ENCODE measurements at regions not wholly inside any gene's neighbourhood (a gene's known extent, or its start where the extent isn't known, plus 50 kb on each side); places are given as distances from the start of the nearest gene placed in this dataset.

DNA sequence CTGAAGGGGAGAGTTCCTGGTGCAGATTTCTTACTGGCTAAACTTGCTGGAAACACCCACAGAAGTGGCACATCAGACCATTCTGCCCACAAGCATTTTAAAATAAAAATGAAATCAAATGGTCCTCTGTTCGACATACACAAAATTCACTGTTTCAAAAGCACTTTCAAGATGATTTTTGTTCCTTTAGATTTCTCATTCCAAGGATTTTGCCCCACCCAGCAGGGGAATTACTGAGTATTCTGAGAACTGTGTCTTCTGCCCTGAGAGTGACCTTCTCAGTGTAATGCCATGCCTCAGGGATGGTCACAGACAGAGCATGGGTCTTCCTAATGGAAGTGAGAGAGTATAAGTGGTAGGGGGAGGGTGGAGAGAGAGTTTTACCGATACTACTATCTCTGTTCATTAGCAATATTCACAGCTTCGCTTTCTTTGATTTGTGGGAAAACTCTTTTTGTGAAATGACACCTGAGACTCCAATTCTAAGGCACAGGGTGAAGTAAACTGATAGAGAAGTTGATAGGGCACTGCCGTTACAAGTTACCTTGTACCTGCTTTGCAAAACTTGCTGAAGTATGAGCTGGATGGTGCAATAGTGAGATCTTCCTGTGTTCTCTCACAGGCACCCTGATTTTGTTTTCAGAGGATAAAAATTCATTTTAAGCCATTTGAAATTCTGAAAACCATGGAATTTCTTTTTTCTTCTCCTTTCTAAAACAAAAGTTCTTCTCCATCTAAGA lies 95.8 kb upstream of the CD180 start:
- no peaks in the 10 kb centered on the region for H4K20me1 ChIP-seq (ENCODE audit: control insufficient read depth, insufficient read depth, low read length, poor library complexity, severe bottlenecking)
- Mint-ChIP-seq H3K27ac (no peak overlapping the region), H3K27me3 (peaks cover 5% of the 10 kb centered on the region), H3K4me3 (no peak overlapping the region), H3K4me1 (peaks cover 6% of the 10 kb centered on the region), H3K9me3 (ENCODE audit: insufficient read depth) (no peaks in the 10 kb centered on the region)
- POLR2A ChIA-PET: no interaction called here
- CTCF ChIA-PET: no interaction called here
- no peak overlapping the region for H3K9ac ChIP-seq (ENCODE audit: low read length)
- TF ChIP-seq, protein P1, sequence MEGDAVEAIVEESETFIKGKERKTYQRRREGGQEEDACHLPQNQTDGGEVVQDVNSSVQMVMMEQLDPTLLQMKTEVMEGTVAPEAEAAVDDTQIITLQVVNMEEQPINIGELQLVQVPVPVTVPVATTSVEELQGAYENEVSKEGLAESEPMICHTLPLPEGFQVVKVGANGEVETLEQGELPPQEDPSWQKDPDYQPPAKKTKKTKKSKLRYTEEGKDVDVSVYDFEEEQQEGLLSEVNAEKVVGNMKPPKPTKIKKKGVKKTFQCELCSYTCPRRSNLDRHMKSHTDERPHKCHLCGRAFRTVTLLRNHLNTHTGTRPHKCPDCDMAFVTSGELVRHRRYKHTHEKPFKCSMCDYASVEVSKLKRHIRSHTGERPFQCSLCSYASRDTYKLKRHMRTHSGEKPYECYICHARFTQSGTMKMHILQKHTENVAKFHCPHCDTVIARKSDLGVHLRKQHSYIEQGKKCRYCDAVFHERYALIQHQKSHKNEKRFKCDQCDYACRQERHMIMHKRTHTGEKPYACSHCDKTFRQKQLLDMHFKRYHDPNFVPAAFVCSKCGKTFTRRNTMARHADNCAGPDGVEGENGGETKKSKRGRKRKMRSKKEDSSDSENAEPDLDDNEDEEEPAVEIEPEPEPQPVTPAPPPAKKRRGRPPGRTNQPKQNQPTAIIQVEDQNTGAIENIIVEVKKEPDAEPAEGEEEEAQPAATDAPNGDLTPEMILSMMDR (IDR thresholded peaks at IDR 0.05): no peak
- no peak for TF ChIP-seq EZH2 (IDR thresholded peaks at IDR 0.05; ENCODE audit: borderline replicate concordance, insufficient read depth, low read depth, low read length, poor library complexity, severe bottlenecking)
- no peaks in the 10 kb centered on the region for H3K79me2 ChIP-seq (ENCODE audit: control insufficient read depth, insufficient read depth, low read length)
- DNase-seq (no peak), ATAC-seq (ENCODE audit: low read depth) (no peak)
- no peak overlapping the region for H3K4me3 ChIP-seq (ENCODE audit: control extremely low read depth in 1 of 5, extremely low read depth in 1 of 5, insufficient read depth in 1 of 5, low read depth in 2 of 5, low read length in 4 of 5)
- H2AFZ ChIP-seq (ENCODE audit: insufficient read depth, low read depth, low read length, poor library complexity, severe bottlenecking): no peak overlapping the region
- no peaks in the 10 kb centered on the region for H3K36me3 ChIP-seq (replicated peaks in 1 of 2; ENCODE audit: control extremely low read depth in 1 of 2, control insufficient read depth in 1 of 2, extremely low read depth in 1 of 2, insufficient read depth in 2 of 2, low read length in 1 of 2)
- H3K4me2 ChIP-seq (replicated peaks; ENCODE audit: low read depth, low read length, poor library complexity, severe bottlenecking): no peak overlapping the region
- no peak overlapping the region for H3K27ac ChIP-seq (ENCODE audit: low read length in 2 of 2)
- H3K27me3 ChIP-seq (replicated peaks in 1 of 4; ENCODE audit: control extremely low read depth in 1 of 4, control insufficient read depth in 3 of 4, insufficient read depth in 4 of 4, low read length in 3 of 4): no peaks in the 10 kb centered on the region
- H3K4me1 ChIP-seq (ENCODE audit: control insufficient read depth in 2 of 2, insufficient read depth in 2 of 2, low read length in 2 of 2): peaks cover 0 to 5% of the 10 kb centered on the region in 2 donors
- WGBS (ENCODE audit: insufficient coverage): 86% methylated on average over 1 of the region's 4 CpGs
- intact Hi-C loops (cut with micrococcal nuclease): no loop called here
- H3K9me3 ChIP-seq (ENCODE audit: control extremely low read depth in 1 of 3, control insufficient read depth in 2 of 3, insufficient read depth in 1 of 3, low read length in 2 of 3): no peaks in the 10 kb centered on the region

DNA sequence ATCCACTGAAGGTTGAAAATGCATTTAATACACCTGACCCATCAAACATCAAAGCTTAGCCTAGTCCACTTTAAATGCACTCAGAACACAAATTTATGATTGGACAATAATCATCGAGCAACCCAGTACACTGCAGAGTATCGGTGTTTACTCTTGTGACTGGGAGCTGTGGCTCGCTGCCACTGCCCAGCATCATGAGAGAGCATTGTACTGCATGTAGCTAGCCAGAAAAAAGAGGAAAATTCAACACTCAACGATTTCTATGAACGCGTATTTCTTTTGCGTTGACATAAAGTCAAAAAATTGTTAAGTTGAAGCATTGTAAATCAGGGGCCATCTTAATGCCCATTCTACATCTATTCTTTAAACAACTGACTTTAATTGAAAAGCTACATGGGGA lies 95.1 kb upstream of the CD180 start:
- Histone ChIP-seq H2AFZ (ENCODE audit: insufficient read depth, low read depth, low read length, poor library complexity, severe bottlenecking) (no peak overlapping the region), H3K9ac (ENCODE audit: low read length) (no peak overlapping the region), H3K27me3 (replicated peaks in 1 of 4; ENCODE audit: control extremely low read depth in 1 of 4, control insufficient read depth in 3 of 4, insufficient read depth in 4 of 4, low read length in 3 of 4) (no peaks in the 10 kb centered on the region), H3K27ac (ENCODE audit: low read length in 2 of 2) (no peak overlapping the region), H3K79me2 (ENCODE audit: control insufficient read depth, insufficient read depth, low read length) (no peaks in the 10 kb centered on the region), H4K20me1 (ENCODE audit: control insufficient read depth, insufficient read depth, low read length, poor library complexity, severe bottlenecking) (no peaks in the 10 kb centered on the region), H3K4me3 (ENCODE audit: control extremely low read depth in 1 of 5, extremely low read depth in 1 of 5, insufficient read depth in 1 of 5, low read depth in 2 of 5, low read length in 4 of 5) (no peak overlapping the region), H3K4me1 (ENCODE audit: control insufficient read depth in 2 of 2, insufficient read depth in 2 of 2, low read length in 2 of 2) (peaks cover 0 to 5% of the 10 kb centered on the region in 2 donors), H3K9me3 (ENCODE audit: control extremely low read depth in 1 of 3, control insufficient read depth in 2 of 3, insufficient read depth in 1 of 3, low read length in 2 of 3) (no peaks in the 10 kb centered on the region), H3K36me3 (replicated peaks in 1 of 2; ENCODE audit: control extremely low read depth in 1 of 2, control insufficient read depth in 1 of 2, extremely low read depth in 1 of 2, insufficient read depth in 2 of 2, low read length in 1 of 2) (no peaks in the 10 kb centered on the region), H3K4me2 (replicated peaks; ENCODE audit: low read depth, low read length, poor library complexity, severe bottlenecking) (no peak overlapping the region)
- H3K27ac Mint-ChIP-seq: no peak overlapping the region
- TF ChIP-seq, protein P1 (IDR thresholded peaks at IDR 0.05): no peak
- no peak for TF ChIP-seq EZH2 (IDR thresholded peaks at IDR 0.05; ENCODE audit: borderline replicate concordance, insufficient read depth, low read depth, low read length, poor library complexity, severe bottlenecking)
- H3K27me3 Mint-ChIP-seq: peaks cover 5% of the 10 kb centered on the region
- no peak for ATAC-seq (ENCODE audit: low read depth)
- 77% methylated on average over 3 of the region's 7 CpGs for WGBS (ENCODE audit: insufficient coverage)
- H3K4me3 Mint-ChIP-seq: no peak overlapping the region
- POLR2A ChIA-PET: no interaction called here
- intact Hi-C loops (cut with micrococcal nuclease): no loop called here
- H3K4me1 Mint-ChIP-seq: peaks cover 6% of the 10 kb centered on the region
- CTCF ChIA-PET: no interaction called here
- no peaks in the 10 kb centered on the region for H3K9me3 Mint-ChIP-seq (ENCODE audit: insufficient read depth)
- no peak for DNase-seq

Measured in B cell (primary cell).